ENCODE measurements at regions not wholly inside any gene's neighbourhood (a gene's known extent, or its start where the extent isn't known, plus 50 kb on each side); places are given as distances from the start of the nearest gene placed in this dataset.

GRCh38 chr4:116386856-116387255 lies 698.5 kb downstream of the TRAM1L1 start:
- no peaks in the 10 kb centered on the region for H3K4me1 ChIP-seq (ENCODE audit: insufficient read depth)
- Mint-ChIP-seq H3K4me3 (no peak overlapping the region), H3K36me3 (ENCODE audit: low read depth) (no peaks in the 10 kb centered on the region), H3K9me3 (no peaks in the 10 kb centered on the region), H3K27ac (no peak overlapping the region), H3K27me3 (ENCODE audit: insufficient read depth, low read depth, poor library complexity) (no peaks in the 10 kb centered on the region), H3K4me1 (no peaks in the 10 kb centered on the region)
- no peak overlapping the region for H3K4me3 ChIP-seq
- no peak overlapping the region for H2AFZ ChIP-seq
- no peak overlapping the region for H3K27ac ChIP-seq (ENCODE audit: low read depth)
- H3K36me3 ChIP-seq (ENCODE audit: insufficient read depth) = no peaks in the 10 kb centered on the region
- H3F3A ChIP-seq (replicated peaks; ENCODE audit: low read depth) = no peaks in the 10 kb centered on the region
- H3K27me3 ChIP-seq (ENCODE audit: insufficient read depth) = no peaks in the 10 kb centered on the region
- H3K9me2 ChIP-seq (ENCODE audit: insufficient read depth) = peaks cover 8% of the 10 kb centered on the region
- no peaks in the 10 kb centered on the region for H4K20me1 ChIP-seq (replicated peaks; ENCODE audit: insufficient read depth)
- no peak overlapping the region for H3K4me2 ChIP-seq
- no peak for DNase-seq (ENCODE audit: low spot score)
- ATAC-seq = no peak
- TF ChIP-seq ZNF462 (CRISPR knock-in tag; IDR thresholded peaks at IDR 0.05) (no peak), EZH2 (IDR thresholded peaks at IDR 0.05; ENCODE audit: low read depth, unreplicated experiment) (no peak), CTCF (conservative IDR thresholded peaks at IDR 0.05; ENCODE audit: low read depth in 2 of 2) (no peak), REST (IDR thresholded peaks at IDR 0.05; ENCODE audit: unreplicated experiment) (no peak), NANOG (IDR thresholded peaks at IDR 0.05; ENCODE audit: borderline replicate concordance) (no peak), ZNF331 (CRISPR knock-in tag; IDR thresholded peaks at IDR 0.05; ENCODE audit: low read depth) (no peak), STAT1 (IDR thresholded peaks at IDR 0.05; ENCODE audit: unreplicated experiment) (no peak), CREB1 (CRISPR knock-in tag; IDR thresholded peaks at IDR 0.05; ENCODE audit: low read depth) (no peak), ETS1 (IDR thresholded peaks at IDR 0.05) (no peak), EZH2phosphoT487 (IDR thresholded peaks at IDR 0.05; ENCODE audit: unreplicated experiment) (no peak), JUNB (IDR thresholded peaks at IDR 0.05; ENCODE audit: unreplicated experiment) (no peak), POLR2AphosphoS5 (IDR thresholded peaks at IDR 0.05; ENCODE audit: low read depth) (no peak), ZNF114 (CRISPR knock-in tag; IDR thresholded peaks at IDR 0.05) (no peak)
- no peaks in the 10 kb centered on the region for H3K79me2 ChIP-seq (replicated peaks; ENCODE audit: insufficient read depth)

All from GM23338 (cell line).